Neural cell (in vitro differentiated cells): ENCODE measurements at regions not wholly inside any gene's neighbourhood (a gene's known extent, or its start where the extent isn't known, plus 50 kb on each side); places are given as distances from the start of the nearest gene placed in this dataset.

Source experiments
- H2AFZ ChIP-seq: fragments of 200-600, 300-800 bp; sonication (generic), shearing (Covaris generic); 2 replicates; pipeline ENCODE4 v1.6.0; 2014; ENCODE audit warnings: low read depth, mild to moderate bottlenecking, antibody characterized with exemption, low read length, moderate library complexity
- H3F3A ChIP-seq: fragments of 200-600 bp; shearing (Covaris generic); 2 replicates; pipeline ENCODE4 v1.6.1; 2016; ENCODE audit warnings: mild to moderate bottlenecking, moderate library complexity, mixed read lengths, antibody characterized with exemption, low read length; ENCODE audit not compliant: insufficient read depth, poor library complexity, severe bottlenecking
- H3K27ac ChIP-seq: fragments of 200-600, 300-800 bp; sonication (generic), shearing (Covaris generic); 2 replicates; pipeline ENCODE4 v1.5.1; 2014; ENCODE audit warnings: mild to moderate bottlenecking, low read length, moderate library complexity
- H3K27me3 ChIP-seq: fragments of 300-800, 200-600 bp; sonication (generic), shearing (Covaris generic); 2 replicates; pipeline ENCODE4 v1.6.0; 2014; ENCODE audit warnings: mild to moderate bottlenecking, low read depth, low read length, moderate library complexity; ENCODE audit not compliant: insufficient read depth
- H3K36me3 ChIP-seq: fragments of 300-800, 200-600 bp; sonication (generic), shearing (Covaris generic); 2 replicates; pipeline ENCODE4 v1.5.1; 2014; ENCODE audit warnings: mild to moderate bottlenecking, antibody characterized with exemption, low read length, moderate library complexity; ENCODE audit not compliant: insufficient read depth
- H3K4me2 ChIP-seq: fragments of 300-800, 200-600 bp; sonication (generic), shearing (Covaris generic); 2 replicates; pipeline ENCODE4 v1.6.0; 2014; ENCODE audit warnings: mild to moderate bottlenecking, low read length
- H3K4me3 ChIP-seq: fragments of 300-800, 200-600 bp; sonication (generic), shearing (Covaris generic); 2 replicates; pipeline ENCODE4 v1.5.1; 2014; ENCODE audit warnings: mild to moderate bottlenecking, low read length, moderate library complexity
- H3K79me2 ChIP-seq: fragments of 200-600 bp; shearing (Covaris generic); replicated peaks from 2 replicates; pipeline ENCODE4 v1.6.0; 2014; ENCODE audit warnings: mild to moderate bottlenecking, low read length, moderate library complexity; ENCODE audit not compliant: insufficient read depth
- H3K9ac ChIP-seq: fragments of 300-800, 200-600 bp; sonication (generic), shearing (Covaris generic); 2 replicates; pipeline ENCODE4 v1.6.1; 2016; ENCODE audit warnings: mild to moderate bottlenecking, low read length, mixed read lengths
- H3K9me2 ChIP-seq: fragments of 200-600 bp; shearing (Covaris generic); 2 replicates; pipeline ENCODE4 v1.6.1; 2016; ENCODE audit warnings: mild to moderate bottlenecking, low read length, mixed read lengths; ENCODE audit not compliant: insufficient read depth
- H3K9me3 ChIP-seq: fragments of 200-600, 300-800 bp; sonication (generic), shearing (Covaris generic); 2 replicates; pipeline ENCODE4 v1.6.1; 2016; ENCODE audit warnings: mild to moderate bottlenecking, mixed run types, low read length, moderate library complexity, mixed read lengths
- H4K20me1 ChIP-seq: fragments of 200-600 bp; shearing (Covaris generic); 2 replicates; pipeline ENCODE4 v1.6.1; 2016; ENCODE audit warnings: mild to moderate bottlenecking, mixed run types; ENCODE audit not compliant: insufficient read depth
- CTCF ChIP-seq: fragments of 450-650 bp; IDR thresholded peaks from 2 replicates; pipeline ENCODE4 v1.5.1; 2014; ENCODE audit warnings: antibody characterized with exemption, mild to moderate bottlenecking, moderate library complexity; ENCODE audit not compliant: poor library complexity, severe bottlenecking
- EP300 ChIP-seq: fragments of 450-650 bp; conservative IDR thresholded peaks from 2 replicates; pipeline ENCODE4 v1.6.1; 2014; ENCODE audit warnings: antibody characterized with exemption, mild to moderate bottlenecking, moderate library complexity; ENCODE audit not compliant: poor library complexity, severe bottlenecking
- EZH2 ChIP-seq: fragments of 200-600, 300-800 bp; shearing (Covaris generic), sonication (generic); IDR thresholded peaks from 2 replicates; pipeline ENCODE4 v1.6.1; 2014; ENCODE audit warnings: antibody characterized with exemption, low read length, borderline replicate concordance, mild to moderate bottlenecking; ENCODE audit not compliant: insufficient read depth, poor library complexity, severe bottlenecking
- MXI1 ChIP-seq: fragments of 450-650 bp; conservative IDR thresholded peaks from 2 replicates; pipeline ENCODE4 v1.6.1; 2014; ENCODE audit warnings: antibody characterized with exemption, mild to moderate bottlenecking; ENCODE audit not compliant: poor library complexity, severe bottlenecking
- POLR2AphosphoS5 ChIP-seq: IDR thresholded peaks from 2 replicates; pipeline ENCODE4 v1.6.1; 2012
- RAD21 ChIP-seq: fragments of 450-650 bp; conservative IDR thresholded peaks from 2 replicates; pipeline ENCODE4 v1.6.1; 2014; ENCODE audit warnings: antibody characterized with exemption, mild to moderate bottlenecking, moderate library complexity
- REST ChIP-seq: IDR thresholded peaks from 2 replicates; pipeline ENCODE4 v1.6.1; 2012; ENCODE audit warnings: borderline replicate concordance
- SMC3 ChIP-seq: fragments of 450-650 bp; conservative IDR thresholded peaks from 2 replicates; pipeline ENCODE4 v1.6.1; 2014; ENCODE audit warnings: antibody characterized with exemption, mild to moderate bottlenecking, moderate library complexity; ENCODE audit not compliant: poor library complexity
- TAF1 ChIP-seq: IDR thresholded peaks from 2 replicates; pipeline ENCODE4 v1.6.1; 2012; ENCODE audit warnings: low read depth

GRCh38 chr9:129312251-129313122 is 134.4 kb upstream of the IER5L start:
- TF ChIP-seq EZH2 (no peak), RAD21 (no peak), CTCF (no peak), SMC3 (no peak), MXI1 (no peak), REST (no peak), TAF1 (no peak), POLR2AphosphoS5 (no peak), EP300 (no peak)
- Histone ChIP-seq H3K9me2 (no peaks in the 10 kb centered on the region), H4K20me1 (no peaks in the 10 kb centered on the region), H3K4me2 (no peak overlapping the region), H3F3A (no peaks in the 10 kb centered on the region), H3K9ac (no peak overlapping the region), H3K79me2 (no peaks in the 10 kb centered on the region), H3K9me3 (no peaks in the 10 kb centered on the region), H3K27me3 (no peaks in the 10 kb centered on the region), H3K27ac (no peak overlapping the region), H2AFZ (no peak overlapping the region), H3K4me3 (no peak overlapping the region), H3K36me3 (no peaks in the 10 kb centered on the region)

GRCh38 chr9:129311643-129312042 is 133.6 kb upstream of the IER5L start:
- no peak overlapping the region for H3K9ac ChIP-seq
- H2AFZ ChIP-seq: no peak overlapping the region
- H3K9me2 ChIP-seq: no peaks in the 10 kb centered on the region
- no peak overlapping the region for H3K27ac ChIP-seq
- H3K36me3 ChIP-seq: no peaks in the 10 kb centered on the region
- no peak for TF ChIP-seq MXI1
- no peak for TF ChIP-seq REST
- TF ChIP-seq TAF1: no peak
- TF ChIP-seq EP300: no peak
- TF ChIP-seq CTCF: no peak
- TF ChIP-seq POLR2AphosphoS5: no peak
- TF ChIP-seq EZH2: no peak
- TF ChIP-seq RAD21: no peak
- TF ChIP-seq SMC3: no peak
- no peaks in the 10 kb centered on the region for H4K20me1 ChIP-seq
- H3K4me2 ChIP-seq: no peak overlapping the region
- no peak overlapping the region for H3K4me3 ChIP-seq
- no peaks in the 10 kb centered on the region for H3K27me3 ChIP-seq
- no peaks in the 10 kb centered on the region for H3K9me3 ChIP-seq
- no peaks in the 10 kb centered on the region for H3K79me2 ChIP-seq
- H3F3A ChIP-seq: no peaks in the 10 kb centered on the region
